ENCODE measurements at regions not wholly inside any gene's neighbourhood (a gene's known extent, or its start where the extent isn't known, plus 50 kb on each side); places are given as distances from the start of the nearest gene placed in this dataset.
"Not testable (repeated sequence)": the region's sequence is repeated elsewhere in the genome, so short reads cannot be mapped to it uniquely, and the experiment has no call there.

DNA sequence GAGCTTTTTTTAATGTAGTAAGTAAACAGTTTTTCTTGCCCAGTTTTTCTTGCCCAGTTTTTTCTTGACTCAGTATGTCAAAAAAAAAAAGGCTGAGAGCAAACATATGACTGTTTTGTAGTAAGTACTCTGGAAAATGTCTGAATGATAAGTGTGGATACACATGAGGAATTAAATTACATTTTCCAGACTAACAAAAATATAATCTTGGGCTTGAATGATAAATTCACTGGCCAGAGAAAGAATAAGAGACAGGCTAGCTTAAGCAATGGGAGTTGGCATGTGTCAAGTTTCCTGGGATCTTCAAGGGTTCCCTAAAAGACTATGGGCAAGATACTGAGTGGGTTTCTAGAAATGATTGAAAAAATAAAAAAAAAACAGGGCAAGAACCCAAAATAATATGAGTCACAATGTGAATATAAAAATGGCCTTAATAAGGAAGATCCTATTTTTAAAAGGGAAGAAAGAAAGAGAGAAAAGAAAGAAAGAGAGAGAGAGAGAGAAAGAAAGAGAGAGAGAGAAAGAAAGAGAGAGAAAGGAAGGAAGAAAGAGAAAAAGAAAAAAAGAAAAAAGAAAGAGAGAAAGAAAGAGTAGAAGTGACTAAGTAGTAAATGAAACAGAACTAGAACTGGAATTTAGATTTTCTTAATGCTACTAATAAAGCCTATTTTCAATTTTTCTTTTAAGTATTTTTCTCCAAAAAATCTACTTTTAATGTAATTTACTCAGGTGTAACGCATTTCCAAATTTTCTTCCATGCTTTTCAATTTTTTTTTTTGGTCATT is 60.2 kb downstream of the TFPI2 start:
- DNase-seq (ENCODE audit: extremely low read depth in 1 of 11, low read depth in 9 of 11, low spot score in 4 of 11): no peak

GRCh38 chr7:93828260-93828659 is 62.3 kb downstream of the TFPI2 start:
- DNase-seq (ENCODE audit: extremely low read depth in 1 of 11, low read depth in 9 of 11, low spot score in 4 of 11): no peak

GRCh38 chr7:93823621-93824020 is 66.9 kb downstream of the TFPI2 start:
- DNase-seq (ENCODE audit: extremely low read depth in 1 of 11, low read depth in 9 of 11, low spot score in 4 of 11): no peak

DNA sequence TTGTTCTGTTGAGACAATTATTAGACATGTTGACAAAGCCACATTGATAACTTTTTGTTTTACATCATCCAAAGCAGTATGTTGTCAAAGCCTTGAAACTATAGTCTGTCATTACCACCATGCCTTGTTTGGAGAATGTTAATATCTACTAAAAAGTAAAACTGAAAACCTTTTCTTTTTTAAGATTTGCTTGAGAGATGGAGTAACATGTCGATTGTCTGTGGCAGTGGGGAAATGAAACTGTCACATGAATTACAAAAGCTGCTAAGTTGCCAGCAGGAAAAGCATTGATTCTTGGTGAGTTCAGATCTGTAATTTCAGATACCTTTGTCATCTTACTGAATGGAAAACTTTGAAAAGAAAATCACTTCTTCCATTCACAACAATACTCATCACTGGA is 69.1 kb downstream of the TFPI2 start:
- DNase-seq (ENCODE audit: extremely low read depth in 1 of 11, low read depth in 9 of 11, low spot score in 4 of 11): no peak

- DNase-seq (ENCODE audit: extremely low read depth in 1 of 11, low read depth in 9 of 11, low spot score in 4 of 11): no peak
Measured at GRCh38 chr7:93819699-93820098, 70.9 kb downstream of the TFPI2 start.

- DNase-seq (ENCODE audit: extremely low read depth in 1 of 11, low read depth in 9 of 11, low spot score in 4 of 11): no peak
Measured at GRCh38 chr7:93817526-93817925, 73.0 kb downstream of the TFPI2 start.

GRCh38 chr7:93817004-93817403 is 73.5 kb downstream of the TFPI2 start:
- no peak for DNase-seq (ENCODE audit: extremely low read depth in 1 of 11, low read depth in 9 of 11, low spot score in 4 of 11)

DNA sequence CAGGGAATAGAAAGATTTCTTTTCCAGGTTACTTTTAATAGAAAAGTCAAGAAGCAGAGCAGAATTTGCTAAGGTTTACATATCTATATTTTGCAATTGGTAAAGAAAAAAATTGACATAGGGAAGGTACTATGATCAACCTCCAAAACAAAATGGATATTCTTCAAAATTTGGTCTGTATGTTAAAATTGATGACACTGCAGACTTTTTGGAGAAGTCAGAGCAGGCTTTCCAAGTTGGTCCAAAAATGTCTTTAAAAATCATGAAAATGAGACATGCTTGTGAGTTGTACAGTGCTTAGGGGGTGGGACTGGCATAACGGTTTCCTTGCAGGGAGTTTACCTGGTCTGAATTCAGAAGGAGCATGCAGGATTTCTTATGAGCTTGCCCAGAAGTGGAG is 77.0 kb downstream of the TFPI2 start:
- no peak for DNase-seq (ENCODE audit: extremely low read depth in 1 of 11, low read depth in 9 of 11, low spot score in 4 of 11)

DNA sequence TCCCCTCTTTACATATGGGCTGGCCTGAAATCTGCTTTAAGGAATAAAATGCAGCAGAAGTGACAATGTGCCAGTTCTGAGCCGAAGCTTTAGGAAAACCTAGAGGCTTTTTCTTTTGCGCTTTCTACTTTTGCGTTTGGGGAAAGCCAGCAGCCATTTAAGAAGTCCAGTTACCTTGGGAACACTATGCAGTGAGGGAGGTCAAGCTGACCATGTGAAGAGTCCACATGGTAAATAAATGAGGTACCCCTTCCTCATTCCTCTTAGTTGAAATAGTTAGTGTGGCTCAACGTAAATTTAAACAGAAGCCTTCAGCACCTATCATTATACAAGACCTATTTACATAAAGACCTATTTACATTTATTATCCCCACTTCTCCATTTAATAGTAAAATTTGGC is 78.5 kb downstream of the TFPI2 start:
- DNase-seq (ENCODE audit: extremely low read depth in 1 of 11, low read depth in 9 of 11, low spot score in 4 of 11): no peak

DNA sequence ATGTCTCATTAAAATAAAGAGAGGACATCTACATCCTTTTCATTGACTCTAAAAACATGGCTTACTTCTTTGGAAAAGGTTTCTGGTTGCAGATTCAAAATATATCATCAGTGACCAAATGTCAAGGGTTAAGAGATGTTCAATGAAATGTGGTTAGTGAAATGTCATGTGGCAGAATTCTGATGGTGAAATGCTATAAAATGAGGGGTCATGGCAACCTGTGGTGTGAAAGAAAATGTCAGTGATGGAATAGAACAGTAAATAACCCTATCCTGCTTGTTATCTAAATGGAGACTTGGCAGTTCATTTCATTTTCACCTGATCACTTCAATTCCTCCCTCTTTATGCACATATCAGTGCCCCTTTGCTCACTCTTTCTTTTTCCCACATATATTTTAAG is 79.4 kb downstream of the TFPI2 start:
- no peak for DNase-seq (ENCODE audit: extremely low read depth in 1 of 11, low read depth in 9 of 11, low spot score in 4 of 11)

- DNase-seq (ENCODE audit: extremely low read depth in 1 of 11, low read depth in 9 of 11, low spot score in 4 of 11): no peak
Measured at GRCh38 chr7:93810561-93810960, 80.0 kb downstream of the TFPI2 start.

DNA sequence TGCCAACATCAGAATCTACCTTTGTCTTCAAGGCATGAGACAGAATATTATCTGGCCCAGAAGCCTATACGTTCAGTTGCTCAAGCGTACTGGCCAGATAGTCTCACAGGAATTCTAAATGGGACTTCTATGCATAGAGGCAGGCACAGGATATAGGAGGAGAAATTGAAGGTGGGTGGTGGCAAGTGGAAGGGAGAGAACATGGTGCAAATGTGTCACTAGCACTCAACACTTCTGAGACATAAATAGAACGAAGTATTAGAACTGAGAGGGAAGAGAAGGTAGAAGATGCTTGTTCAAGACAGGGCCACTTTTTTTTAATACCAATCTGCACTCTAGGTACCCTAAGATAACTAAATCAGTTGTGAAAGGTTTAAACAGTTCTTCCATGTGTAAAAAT is 85.8 kb downstream of the TFPI2 start:
- no peak for DNase-seq (ENCODE audit: extremely low read depth in 1 of 11, low read depth in 9 of 11, low spot score in 4 of 11)

DNA sequence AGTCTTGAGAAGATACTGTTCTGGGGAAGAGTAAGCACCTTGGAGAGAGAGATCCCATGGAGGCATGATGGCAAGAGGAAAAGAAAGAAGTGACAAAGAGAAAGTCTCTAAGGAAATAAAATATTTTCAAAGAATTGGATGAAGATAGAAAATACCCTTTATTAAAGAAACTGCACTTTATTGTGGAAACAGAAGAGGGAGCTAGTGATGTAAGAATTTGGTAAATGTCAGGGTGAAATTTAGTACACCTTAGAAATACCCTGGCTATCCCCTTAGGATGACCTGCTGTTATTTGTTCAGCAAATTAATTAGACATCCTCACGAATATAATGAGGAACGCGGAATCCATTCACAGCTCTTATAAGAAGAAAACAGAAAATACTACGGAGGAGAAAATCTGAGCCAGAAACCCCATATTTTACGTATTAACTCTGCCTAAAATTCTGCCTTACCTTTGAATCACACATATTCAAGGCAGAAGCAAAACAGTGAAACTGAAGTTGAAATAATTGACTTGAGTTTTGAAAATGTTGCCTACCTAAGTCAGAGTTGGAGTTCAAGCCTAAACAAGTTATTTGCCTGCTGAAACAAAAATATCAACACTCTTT is 90.7 kb downstream of the TFPI2 start:
- DNase-seq (ENCODE audit: extremely low read depth in 1 of 11, low read depth in 9 of 11, low spot score in 4 of 11): no peak

GRCh38 chr7:93793084-93793697 is 97.4 kb downstream of the TFPI2 start:
- not testable (repeated sequence) for DNase-seq (ENCODE audit: extremely low read depth in 1 of 11, low read depth in 9 of 11, low spot score in 4 of 11)

DNA sequence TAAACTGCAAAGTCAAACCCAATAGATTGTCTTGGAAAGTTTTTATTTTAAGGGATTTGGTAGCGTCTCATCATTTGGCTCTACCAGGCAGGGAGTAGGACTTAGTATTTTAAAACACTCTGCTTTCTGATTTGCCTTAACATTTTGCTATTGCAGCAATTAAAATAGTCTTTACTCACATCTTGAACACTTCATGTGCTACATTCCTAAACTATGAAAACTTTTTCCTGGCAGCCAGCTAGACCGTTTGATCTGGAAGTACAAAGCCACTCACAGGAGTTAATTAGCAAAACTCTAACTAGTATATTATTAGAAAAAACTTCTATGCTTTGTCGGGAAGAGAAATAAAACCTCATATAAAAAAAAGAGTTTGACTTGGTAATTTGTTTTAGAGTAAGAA is 111.4 kb downstream of the TFPI2 start:
- DNase-seq (ENCODE audit: extremely low read depth in 1 of 11, low read depth in 9 of 11, low spot score in 4 of 11): no peak

- DNase-seq (ENCODE audit: extremely low read depth in 1 of 11, low read depth in 9 of 11, low spot score in 4 of 11): no peak
Measured at GRCh38 chr7:93778384-93778783, 112.2 kb downstream of the TFPI2 start.

- no peak for DNase-seq (ENCODE audit: extremely low read depth in 1 of 11, low read depth in 9 of 11, low spot score in 4 of 11)
Measured at GRCh38 chr7:93773446-93773845, 117.1 kb downstream of the TFPI2 start.

- DNase-seq (ENCODE audit: extremely low read depth in 1 of 11, low read depth in 9 of 11, low spot score in 4 of 11): no peak
Measured at GRCh38 chr7:93765475-93765874, 125.1 kb downstream of the TFPI2 start.

GRCh38 chr7:93758631-93759030 is 131.9 kb downstream of the TFPI2 start:
- peak in 5 of 11 donors; percentile 7 to 50 (median 12) for DNase-seq (ENCODE audit: extremely low read depth in 1 of 11, low read depth in 9 of 11, low spot score in 4 of 11)

DNA sequence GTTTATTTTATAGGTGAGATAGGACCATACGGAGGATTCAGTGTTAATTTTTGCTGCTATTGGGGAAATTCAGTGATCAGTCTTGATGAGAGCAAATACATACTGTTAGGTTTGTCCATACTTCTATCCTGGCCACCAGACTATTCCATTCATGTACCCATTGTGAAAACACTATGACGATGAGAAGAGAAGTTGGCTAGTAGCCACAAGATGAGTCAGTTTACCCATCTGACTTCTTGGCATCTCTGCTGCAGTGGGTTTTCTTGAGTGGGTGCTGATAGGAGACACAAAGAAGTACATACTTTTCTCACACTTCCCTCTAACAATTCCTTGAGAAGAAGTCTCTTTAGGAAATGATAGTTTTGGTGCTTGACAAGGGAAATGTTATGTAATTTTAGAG is 133.1 kb downstream of the TFPI2 start:
- no peak for DNase-seq (ENCODE audit: extremely low read depth in 1 of 11, low read depth in 9 of 11, low spot score in 4 of 11)

DNA sequence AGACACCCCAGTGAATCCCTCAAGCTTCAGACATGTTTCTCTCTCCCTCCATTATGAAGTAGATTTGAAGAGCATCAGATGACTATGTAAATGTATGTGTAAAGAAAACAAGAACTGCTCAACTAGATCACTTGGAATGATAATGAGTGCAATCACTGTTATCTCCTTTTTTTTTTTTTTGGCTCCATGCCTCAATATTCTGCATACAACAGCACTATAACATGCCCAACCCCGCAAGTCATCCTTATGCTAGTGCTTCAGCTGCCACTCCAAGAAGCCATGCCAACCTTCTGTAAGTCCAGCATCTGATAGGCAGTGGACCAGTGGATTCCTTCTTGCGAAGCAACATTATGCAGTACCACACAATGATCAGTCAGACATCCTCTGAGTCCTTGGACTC is 133.7 kb downstream of the TFPI2 start:
- no peak for DNase-seq (ENCODE audit: extremely low read depth in 1 of 11, low read depth in 9 of 11, low spot score in 4 of 11)

All from renal cortex interstitium (tissue), 11 donors.